ENCODE measurements at regions not wholly inside any gene's neighbourhood (a gene's known extent, or its start where the extent isn't known, plus 50 kb on each side); places are given as distances from the start of the nearest gene placed in this dataset.

DNA sequence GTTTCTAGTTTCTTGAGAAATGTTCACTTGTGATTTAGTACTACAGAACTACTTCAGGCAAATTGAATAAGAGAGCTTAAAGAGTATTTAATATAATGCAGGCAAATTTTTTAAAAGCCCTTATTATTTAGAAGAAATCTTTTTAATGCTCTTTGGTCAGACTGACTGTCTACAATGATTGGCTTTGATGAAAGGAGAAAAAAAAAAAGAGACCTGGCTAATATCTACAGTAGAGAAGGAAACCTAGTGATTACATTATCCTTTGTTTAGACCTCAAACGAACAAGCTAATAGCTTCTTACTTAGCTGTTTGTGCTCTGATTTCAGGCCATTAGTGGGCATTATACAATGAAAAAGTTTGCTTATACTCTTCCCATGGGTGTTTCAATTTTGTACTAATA lies 1043.1 kb downstream of the JRKL start:
- H3K9ac ChIP-seq (ENCODE audit: control insufficient read depth, insufficient read depth, low read length): no peak overlapping the region
- H2AFZ ChIP-seq (ENCODE audit: control insufficient read depth, low read depth, low read length): no peak overlapping the region
- H3K79me2 ChIP-seq (ENCODE audit: control insufficient read depth, insufficient read depth, low read length): no peaks in the 10 kb centered on the region
- no peaks in the 10 kb centered on the region for H4K20me1 ChIP-seq (ENCODE audit: control insufficient read depth, insufficient read depth)
- H3K27ac ChIP-seq (ENCODE audit: control insufficient read depth, insufficient read depth): no peak overlapping the region
- no peak overlapping the region for H3K4me3 ChIP-seq
- H3K27me3 ChIP-seq (replicated peaks in 1 of 2; ENCODE audit: control insufficient read depth in 2 of 2, insufficient read depth in 2 of 2, low read length in 1 of 2): no peaks in the 10 kb centered on the region
- ChIA-PET RAD21 (ENCODE audit: unreplicated experiment) (no interaction called here), SMC1A (ENCODE audit: uncharacterized antibody, unreplicated experiment) (no interaction called here), CTCF (no interaction called here), POLR2A (no interaction called here)
- in situ Hi-C loops (cut with MboI) (no loop called here), intact Hi-C loops (cut with micrococcal nuclease; ENCODE audit: unreplicated experiment) (no loop called here)
- no peaks in the 10 kb centered on the region for H3K36me3 ChIP-seq (ENCODE audit: control insufficient read depth in 2 of 2, insufficient read depth in 2 of 2, low read length in 1 of 2)
- no peaks in the 10 kb centered on the region for H3K4me1 ChIP-seq (ENCODE audit: control insufficient read depth, insufficient read depth, low read length)
- no peak for ATAC-seq
- no peaks in the 10 kb centered on the region for H3K9me3 ChIP-seq (replicated peaks; ENCODE audit: control insufficient read depth, insufficient read depth, low read length)
- no peak for TF ChIP-seq TAF1 (IDR thresholded peaks at IDR 0.05; ENCODE audit: borderline replicate concordance, low read depth, low read length)
- no peak for TF ChIP-seq SRF (IDR thresholded peaks at IDR 0.05; ENCODE audit: low read depth in 2 of 2, low read length in 2 of 2)
- TF ChIP-seq RAD51 (IDR thresholded peaks at IDR 0.05): no peak
- DNase-seq (ENCODE audit: low read depth, low spot score): no peak
- H3K4me2 ChIP-seq (ENCODE audit: control insufficient read depth, insufficient read depth): no peak overlapping the region
- BruUV-seq (replicated peaks): no TSS peak
- 0% methylated on average over 1 of the region's 1 CpG for WGBS (ENCODE audit: insufficient coverage, insufficient replicate concordance, low lambda C conversion rate, missing lambda C conversion rate)
- FAIRE-seq: no peak

DNA sequence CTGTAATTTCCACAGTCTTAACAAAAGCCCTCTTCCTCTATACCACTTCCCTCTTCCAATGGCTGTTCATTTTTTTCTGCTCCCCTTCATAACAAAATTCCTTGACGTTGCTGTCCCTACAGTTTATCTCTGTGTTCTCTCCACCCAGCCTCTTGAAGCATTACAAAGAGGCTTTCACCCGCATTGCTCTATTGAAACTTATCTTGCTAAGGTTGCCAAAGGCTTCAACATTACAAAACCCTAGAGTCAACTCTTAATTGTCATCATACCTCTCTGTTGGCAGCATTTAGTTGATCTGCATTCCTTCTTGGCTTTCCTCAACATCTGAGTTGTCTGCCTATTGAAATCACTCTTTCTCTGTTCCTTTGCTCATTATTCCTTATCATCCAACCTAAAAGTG lies 1055.7 kb downstream of the JRKL start:
- H3K36me3 ChIP-seq (ENCODE audit: control insufficient read depth in 2 of 2, insufficient read depth in 2 of 2, low read length in 1 of 2): no peaks in the 10 kb centered on the region
- H3K4me1 ChIP-seq (ENCODE audit: control insufficient read depth, insufficient read depth, low read length): no peaks in the 10 kb centered on the region
- in situ Hi-C loops (cut with MboI): no loop called here
- H3K27me3 ChIP-seq (replicated peaks in 1 of 2; ENCODE audit: control insufficient read depth in 2 of 2, insufficient read depth in 2 of 2, low read length in 1 of 2): no peaks in the 10 kb centered on the region
- WGBS (ENCODE audit: insufficient coverage, insufficient replicate concordance, low lambda C conversion rate, missing lambda C conversion rate): 46% methylated on average over 2 of the region's 2 CpGs
- H3K27ac ChIP-seq (ENCODE audit: control insufficient read depth, insufficient read depth): no peak overlapping the region
- no peak for DNase-seq (ENCODE audit: low read depth, low spot score)
- no peaks in the 10 kb centered on the region for H3K79me2 ChIP-seq (ENCODE audit: control insufficient read depth, insufficient read depth, low read length)
- ATAC-seq: no peak
- ChIA-PET CTCF (no interaction called here), RAD21 (ENCODE audit: unreplicated experiment) (no interaction called here), POLR2A (interaction anchor here (0.5 kb wide), 1 partner anchor 982 kb away, joined by 3 read pairs; no protein-coding TSS in a partner anchor), SMC1A (ENCODE audit: uncharacterized antibody, unreplicated experiment) (no interaction called here)
- H3K9me3 ChIP-seq (replicated peaks; ENCODE audit: control insufficient read depth, insufficient read depth, low read length): no peaks in the 10 kb centered on the region
- no TSS peak for BruUV-seq (replicated peaks)
- H4K20me1 ChIP-seq (ENCODE audit: control insufficient read depth, insufficient read depth): no peaks in the 10 kb centered on the region
- H3K4me2 ChIP-seq (ENCODE audit: control insufficient read depth, insufficient read depth): no peak overlapping the region
- no peak for FAIRE-seq
- intact Hi-C loops (cut with micrococcal nuclease; ENCODE audit: unreplicated experiment): no loop called here
- H3K9ac ChIP-seq (ENCODE audit: control insufficient read depth, insufficient read depth, low read length): no peak overlapping the region
- H3K4me3 ChIP-seq: no peak overlapping the region
- no peak overlapping the region for H2AFZ ChIP-seq (ENCODE audit: control insufficient read depth, low read depth, low read length)
- no peak for TF ChIP-seq HDGF (IDR thresholded peaks at IDR 0.05)
- TF ChIP-seq RB1 (IDR thresholded peaks at IDR 0.05; ENCODE audit: borderline replicate concordance): no peak
- no peak for TF ChIP-seq JUND (IDR thresholded peaks at IDR 0.05; ENCODE audit: low read depth, low read length)
- TF ChIP-seq MXI1 (IDR thresholded peaks at IDR 0.05; ENCODE audit: low read depth, low read length): no peak
- TF ChIP-seq EGR1 (IDR thresholded peaks at IDR 0.05; ENCODE audit: borderline replicate concordance in 1 of 2, low read depth in 2 of 2, low read length in 2 of 2): no peak

Data from GM12878 (cell line).